ENCODE measurements at regions not wholly inside any gene's neighbourhood (a gene's known extent, or its start where the extent isn't known, plus 50 kb on each side); places are given as distances from the start of the nearest gene placed in this dataset.

DNA sequence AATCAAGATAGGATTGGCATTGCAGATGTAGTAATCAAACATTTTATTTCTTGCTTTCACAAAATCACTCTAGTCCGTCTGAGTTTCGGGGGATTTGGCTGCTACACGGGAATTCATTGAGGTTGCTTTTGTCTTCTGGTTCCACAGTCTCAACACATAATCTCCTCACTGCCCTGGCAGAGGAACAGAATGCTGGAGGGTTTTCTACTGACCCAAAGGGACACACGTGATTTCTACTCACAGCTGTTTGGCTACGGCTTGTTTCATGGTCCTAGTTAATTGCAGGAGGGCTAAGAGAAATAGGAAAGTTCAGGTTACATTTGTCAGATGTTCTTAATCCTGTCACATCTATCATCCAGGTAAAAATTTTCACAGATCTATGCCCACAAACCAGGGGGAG, 1811.6 kb downstream of the ARAP2 start:
- TF ChIP-seq GATA2 (IDR thresholded peaks at IDR 0.05; ENCODE audit: low read depth, low read length) (no peak), GATA3 (IDR thresholded peaks at IDR 0.05; ENCODE audit: low read depth, low read length) (no peak)

Data from SH-SY5Y (cell line).